Thoracic aorta (tissue), 2 donors: ENCODE measurements at regions not wholly inside any gene's neighbourhood (a gene's known extent, or its start where the extent isn't known, plus 50 kb on each side); places are given as distances from the start of the nearest gene placed in this dataset.

Experiments used
- ATAC-seq: fragments of 150-250 bp; one replicate; pipeline ENCODE4 v1.8.0; 2017; ENCODE audit warnings: low read depth; ENCODE audit not compliant: insufficient number of reproducible peaks, low FRiP score
- DNase-seq: peaks from one replicate; pipeline ENCODE4 v3.0.0-alpha.2; 2020; ENCODE audit warnings: low spot score
- H3K27ac ChIP-seq, 2 donors: fragments of 200-600 bp; sonication (generic); 1 replicate in 1 of 2; 2 replicates in 1 of 2; pipeline ENCODE4 v1.5.1; 2016; ENCODE audit warnings: mild to moderate bottlenecking in 2 of 2, moderate library complexity in 2 of 2
- H3K27me3 ChIP-seq: fragments of 200-600 bp; sonication (generic); replicated peaks from 2 replicates; pipeline ENCODE4 v1.6.0; 2016; ENCODE audit warnings: mild to moderate bottlenecking; ENCODE audit not compliant: insufficient read depth
- H3K36me3 ChIP-seq: fragments of 200-600 bp; sonication (generic); one replicate; pipeline ENCODE4 v1.5.1; 2016
- H3K4me1 ChIP-seq, 2 donors: fragments of 200-600 bp; sonication (generic); 1 replicate in 1 of 2; 2 replicates in 1 of 2; pipeline versions ENCODE4 v1.5.1 to v1.6.0; 2016; ENCODE audit warnings: low read depth in 2 of 2, mild to moderate bottlenecking in 1 of 2; ENCODE audit not compliant: control insufficient read depth in 1 of 2
- H3K4me3 ChIP-seq: fragments of 200-600 bp; sonication (generic); 2 replicates; pipeline ENCODE4 v1.5.1; 2016; ENCODE audit warnings: mild to moderate bottlenecking
- H3K9me3 ChIP-seq: fragments of 200-600 bp; sonication (generic); 2 replicates; pipeline ENCODE4 v1.5.1; 2016
- CTCF ChIP-seq: fragments of 200-600 bp; sonication (generic); IDR thresholded peaks from one replicate; pipeline ENCODE4 v1.5.1; 2019; ENCODE audit warnings: antibody characterized with exemption

GRCh38 chr18:34632321-34632720, 77.8 kb upstream of the DTNA start:
- TF ChIP-seq CTCF, result no peak
- no peak overlapping the region for H3K4me3 ChIP-seq
- ATAC-seq (no peak), DNase-seq (no peak)
- no peaks in the 10 kb centered on the region for H3K27me3 ChIP-seq
- no peaks in the 10 kb centered on the region for H3K36me3 ChIP-seq
- H3K9me3 ChIP-seq, result no peaks in the 10 kb centered on the region
- no peaks in the 10 kb centered on the region for H3K4me1 ChIP-seq
- H3K27ac ChIP-seq, result no peak overlapping the region

- Histone ChIP-seq H3K4me1 (no peaks in the 10 kb centered on the region), H3K9me3 (no peaks in the 10 kb centered on the region), H3K27me3 (no peaks in the 10 kb centered on the region), H3K27ac (no peak overlapping the region), H3K4me3 (no peak overlapping the region), H3K36me3 (no peaks in the 10 kb centered on the region)
- no peak for ATAC-seq
- no peak for TF ChIP-seq CTCF
- no peak for DNase-seq
These were observed 76.7 kb upstream of the DTNA start for GRCh38 chr18:34633368-34633767.

- Histone ChIP-seq H3K4me3 (no peak overlapping the region), H3K4me1 (no peaks in the 10 kb centered on the region), H3K27ac (no peak overlapping the region), H3K9me3 (no peaks in the 10 kb centered on the region), H3K36me3 (no peaks in the 10 kb centered on the region), H3K27me3 (no peaks in the 10 kb centered on the region)
- no peak for TF ChIP-seq CTCF
- ATAC-seq, result no peak
- no peak for DNase-seq
These were observed 72.8 kb upstream of the DTNA start for GRCh38 chr18:34637094-34637801.

- ATAC-seq, result no peak
- no peak overlapping the region for H3K4me3 ChIP-seq
- H3K27ac ChIP-seq, result no peak overlapping the region
- peaks cover 2 to 17% of the 10 kb centered on the region in 2 donors for H3K4me1 ChIP-seq
- no peaks in the 10 kb centered on the region for H3K36me3 ChIP-seq
- no peak for TF ChIP-seq CTCF
- DNase-seq, result no peak
- H3K27me3 ChIP-seq, result no peaks in the 10 kb centered on the region
- no peaks in the 10 kb centered on the region for H3K9me3 ChIP-seq
These were observed 70.4 kb upstream of the DTNA start for GRCh38 chr18:34639687-34640086.

GRCh38 chr18:34640276-34640675, 69.8 kb upstream of the DTNA start:
- no peak for ATAC-seq

More at GRCh38 chr18:34640276-34640675, 69.8 kb upstream of the DTNA start:
- Histone ChIP-seq H3K4me1 (peaks cover 8 to 23% of the 10 kb centered on the region in 2 donors), H3K27ac (no peak overlapping the region), H3K9me3 (no peaks in the 10 kb centered on the region), H3K27me3 (no peaks in the 10 kb centered on the region), H3K4me3 (no peak overlapping the region), H3K36me3 (no peaks in the 10 kb centered on the region)
- no peak for DNase-seq
- TF ChIP-seq CTCF, result no peak
